GM12873 (cell line): ENCODE measurements at regions not wholly inside any gene's neighbourhood (a gene's known extent, or its start where the extent isn't known, plus 50 kb on each side); places are given as distances from the start of the nearest gene placed in this dataset.

Source experiments
- CTCF ChIP-seq: IDR thresholded peaks from 2 replicates; pipeline ENCODE4 v1.5.1; 2012; ENCODE audit warnings: low read depth, mild to moderate bottlenecking, moderate library complexity, low read length, control low read depth; ENCODE audit not compliant: insufficient read depth; ENCODE audit errors: missing control alignments

- no peak for TF ChIP-seq CTCF
Observed at GRCh38 chr4:181550381-181550780, 692.8 kb upstream of the TENM3 start.

GRCh38 chr4:181559637-181560036, 683.6 kb upstream of the TENM3 start:
- TF ChIP-seq CTCF: no peak

GRCh38 chr4:181562399-181562798, 680.8 kb upstream of the TENM3 start:
- TF ChIP-seq CTCF: no peak

- TF ChIP-seq CTCF: no peak
Observed at GRCh38 chr4:181564625-181565024, 678.6 kb upstream of the TENM3 start.

GRCh38 chr4:181566490-181566889, 676.7 kb upstream of the TENM3 start:
- no peak for TF ChIP-seq CTCF

- TF ChIP-seq CTCF: peak; percentile 25
Observed at GRCh38 chr4:181569553-181569952, 673.6 kb upstream of the TENM3 start.

GRCh38 chr4:181578911-181579310, 664.3 kb upstream of the TENM3 start:
- no peak for TF ChIP-seq CTCF

- no peak for TF ChIP-seq CTCF
Observed at GRCh38 chr4:181579486-181579885, 663.7 kb upstream of the TENM3 start.
